GM23338 (cell line): ENCODE measurements at regions not wholly inside any gene's neighbourhood (a gene's known extent, or its start where the extent isn't known, plus 50 kb on each side); places are given as distances from the start of the nearest gene placed in this dataset.

ENCODE experiments used
- ATAC-seq: fragments of 200-7000 bp; cut with Tn5 transposase; 3 replicates; pipeline ENCODE4 v1.9.1; 2020
- DNase-seq: peaks from one replicate; pipeline ENCODE4 v3.0.0-alpha.2; 2015; ENCODE audit warnings: low spot score
- H2AFZ ChIP-seq: fragments of 200-600 bp; sonication (generic); 2 replicates; pipeline ENCODE4 v1.8.0; 2016; ENCODE audit warnings: antibody characterized with exemption, mild to moderate bottlenecking, moderate library complexity
- H3F3A ChIP-seq: fragments of 200-600 bp; sonication (generic); replicated peaks from 2 replicates; pipeline ENCODE4 v1.8.0; 2017; ENCODE audit warnings: antibody characterized with exemption, mixed run types, low read depth
- H3K27ac ChIP-seq: fragments of 200-600 bp; sonication (generic); 2 replicates; pipeline ENCODE4 v1.6.1; 2016; ENCODE audit warnings: low read depth
- H3K27me3 ChIP-seq: fragments of 200-600 bp; sonication (generic); 2 replicates; pipeline ENCODE4 v1.8.0; 2016; ENCODE audit warnings: mild to moderate bottlenecking, mixed run types, moderate library complexity; ENCODE audit not compliant: insufficient read depth
- H3K36me3 ChIP-seq: fragments of 200-600 bp; sonication (generic); 2 replicates; pipeline ENCODE4 v1.8.0; 2016; ENCODE audit warnings: mild to moderate bottlenecking; ENCODE audit not compliant: insufficient read depth
- H3K4me1 ChIP-seq: fragments of 200-600 bp; sonication (generic); 2 replicates; pipeline ENCODE4 v1.8.0; 2016; ENCODE audit warnings: mild to moderate bottlenecking, moderate library complexity; ENCODE audit not compliant: insufficient read depth
- H3K4me2 ChIP-seq: fragments of 200-600 bp; sonication (generic); 2 replicates; pipeline ENCODE4 v1.7.1; 2017; ENCODE audit warnings: mixed run types
- H3K4me3 ChIP-seq: fragments of 200-600 bp; sonication (generic); 2 replicates; pipeline ENCODE4 v1.6.1; 2016; ENCODE audit warnings: mixed run types
- H3K79me2 ChIP-seq: fragments of 200-600 bp; sonication (generic); replicated peaks from 2 replicates; pipeline ENCODE4 v1.8.0; 2017; ENCODE audit warnings: mild to moderate bottlenecking; ENCODE audit not compliant: insufficient read depth
- H3K9me2 ChIP-seq: fragments of 200-600 bp; sonication (generic); 2 replicates; pipeline ENCODE4 v1.8.0; 2017; ENCODE audit not compliant: insufficient read depth
- H4K20me1 ChIP-seq: fragments of 200-600 bp; sonication (generic); replicated peaks from 2 replicates; pipeline ENCODE4 v1.8.0; 2017; ENCODE audit warnings: mild to moderate bottlenecking; ENCODE audit not compliant: insufficient read depth
- H3K27ac Mint-ChIP-seq: 2 replicates; pipeline ENCODE4 v1.8.0; 2020; ENCODE audit warnings: inconsistent platforms, mild to moderate bottlenecking, moderate library complexity, mixed read lengths
- H3K27me3 Mint-ChIP-seq: 3 replicates; pipeline ENCODE4 v1.8.0; 2022; ENCODE audit warnings: low read depth, mild to moderate bottlenecking, moderate library complexity, mixed read lengths, inconsistent platforms; ENCODE audit not compliant: insufficient read depth, poor library complexity
- H3K36me3 Mint-ChIP-seq: 3 replicates; pipeline ENCODE4 v1.8.0; 2021; ENCODE audit warnings: low read depth, mild to moderate bottlenecking, inconsistent platforms, moderate library complexity, mixed read lengths
- H3K4me1 Mint-ChIP-seq: 3 replicates; pipeline ENCODE4 v1.8.0; 2020; ENCODE audit warnings: mild to moderate bottlenecking, inconsistent platforms, mixed read lengths
- H3K4me3 Mint-ChIP-seq: 3 replicates; pipeline ENCODE4 v1.8.0; 2021; ENCODE audit warnings: moderate library complexity, mild to moderate bottlenecking, inconsistent platforms, mixed read lengths
- H3K9me3 Mint-ChIP-seq: 3 replicates; pipeline ENCODE4 v1.8.0; 2020; ENCODE audit warnings: moderate library complexity, mild to moderate bottlenecking, inconsistent platforms, mixed read lengths
- CREB1 ChIP-seq: fragments of 250-450 bp; sonication (Bioruptor Pico); IDR thresholded peaks from 2 replicates; pipeline ENCODE4 v1.5.0; 2020; ENCODE audit warnings: low read depth, mild to moderate bottlenecking, moderate library complexity
- CTCF ChIP-seq, 2 experiments: fragments of 200-600 bp in 1 of 2; sonication (generic) in 1 of 2; conservative IDR thresholded peaks; 2 replicates each; pipeline versions ENCODE4 v1.5.1 to v1.6.1; 2016 to 2017; ENCODE audit warnings: antibody characterized with exemption in 2 of 2, low read depth in 2 of 2, mild to moderate bottlenecking in 2 of 2, moderate library complexity in 1 of 2
- ETS1 ChIP-seq: IDR thresholded peaks from 2 replicates; pipeline ENCODE4 v1.6.1; 2016; ENCODE audit warnings: antibody characterized with exemption
- EZH2 ChIP-seq: fragments of 200-600 bp; sonication (generic); IDR thresholded peaks from one replicate; pipeline ENCODE4 v1.8.0; 2017; ENCODE audit warnings: antibody characterized with exemption, mild to moderate bottlenecking, low read depth; ENCODE audit not compliant: unreplicated experiment
- EZH2phosphoT487 ChIP-seq: fragments of 200-600 bp; sonication (generic); IDR thresholded peaks from one replicate; pipeline ENCODE4 v1.8.1; 2018; ENCODE audit warnings: antibody characterized with exemption; ENCODE audit not compliant: unreplicated experiment
- JUNB ChIP-seq: IDR thresholded peaks from one replicate; pipeline ENCODE4 v1.6.1; 2016; ENCODE audit warnings: antibody characterized with exemption; ENCODE audit not compliant: unreplicated experiment
- NANOG ChIP-seq: IDR thresholded peaks from 2 replicates; pipeline ENCODE4 v1.6.1; 2016; ENCODE audit warnings: antibody characterized with exemption, borderline replicate concordance
- POLR2AphosphoS5 ChIP-seq: IDR thresholded peaks from 2 replicates; pipeline ENCODE4 v1.6.1; 2016; ENCODE audit warnings: antibody characterized with exemption, low read depth
- STAT1 ChIP-seq: IDR thresholded peaks from one replicate; pipeline ENCODE4 v1.6.1; 2016; ENCODE audit warnings: antibody characterized with exemption; ENCODE audit not compliant: unreplicated experiment
- ZNF114 ChIP-seq: fragments of 250-450 bp; sonication (Bioruptor Pico); IDR thresholded peaks from 2 replicates; pipeline ENCODE4 v1.5.0; 2020; ENCODE audit warnings: mild to moderate bottlenecking, moderate library complexity
- ZNF331 ChIP-seq: fragments of 250-450 bp; sonication (Bioruptor Pico); IDR thresholded peaks from 2 replicates; pipeline ENCODE4 v1.5.0; 2020; ENCODE audit warnings: low read depth, mild to moderate bottlenecking, moderate library complexity
- ZNF462 ChIP-seq: fragments of 250-450 bp; sonication (Bioruptor Pico); IDR thresholded peaks from 2 replicates; pipeline ENCODE4 v1.5.0; 2020; ENCODE audit warnings: mild to moderate bottlenecking, moderate library complexity
- TF ChIP-seq, protein P1 (sequence below): IDR thresholded peaks from one replicate; pipeline ENCODE4 v1.6.1; 2018; ENCODE audit warnings: antibody characterized with exemption; ENCODE audit not compliant: unreplicated experiment

- TF ChIP-seq NANOG (no peak), STAT1 (no peak), CTCF (conservative IDR thresholded peaks at IDR 0.05; ENCODE audit: low read depth in 2 of 2) (no peak), ZNF331 (no peak), EZH2 (no peak), ZNF462 (CRISPR knock-in tag) (no peak), JUNB (no peak), POLR2AphosphoS5 (no peak), EZH2phosphoT487 (no peak), ETS1 (no peak), ZNF114 (no peak), CREB1 (CRISPR knock-in tag) (no peak)
- TF ChIP-seq, protein P1, sequence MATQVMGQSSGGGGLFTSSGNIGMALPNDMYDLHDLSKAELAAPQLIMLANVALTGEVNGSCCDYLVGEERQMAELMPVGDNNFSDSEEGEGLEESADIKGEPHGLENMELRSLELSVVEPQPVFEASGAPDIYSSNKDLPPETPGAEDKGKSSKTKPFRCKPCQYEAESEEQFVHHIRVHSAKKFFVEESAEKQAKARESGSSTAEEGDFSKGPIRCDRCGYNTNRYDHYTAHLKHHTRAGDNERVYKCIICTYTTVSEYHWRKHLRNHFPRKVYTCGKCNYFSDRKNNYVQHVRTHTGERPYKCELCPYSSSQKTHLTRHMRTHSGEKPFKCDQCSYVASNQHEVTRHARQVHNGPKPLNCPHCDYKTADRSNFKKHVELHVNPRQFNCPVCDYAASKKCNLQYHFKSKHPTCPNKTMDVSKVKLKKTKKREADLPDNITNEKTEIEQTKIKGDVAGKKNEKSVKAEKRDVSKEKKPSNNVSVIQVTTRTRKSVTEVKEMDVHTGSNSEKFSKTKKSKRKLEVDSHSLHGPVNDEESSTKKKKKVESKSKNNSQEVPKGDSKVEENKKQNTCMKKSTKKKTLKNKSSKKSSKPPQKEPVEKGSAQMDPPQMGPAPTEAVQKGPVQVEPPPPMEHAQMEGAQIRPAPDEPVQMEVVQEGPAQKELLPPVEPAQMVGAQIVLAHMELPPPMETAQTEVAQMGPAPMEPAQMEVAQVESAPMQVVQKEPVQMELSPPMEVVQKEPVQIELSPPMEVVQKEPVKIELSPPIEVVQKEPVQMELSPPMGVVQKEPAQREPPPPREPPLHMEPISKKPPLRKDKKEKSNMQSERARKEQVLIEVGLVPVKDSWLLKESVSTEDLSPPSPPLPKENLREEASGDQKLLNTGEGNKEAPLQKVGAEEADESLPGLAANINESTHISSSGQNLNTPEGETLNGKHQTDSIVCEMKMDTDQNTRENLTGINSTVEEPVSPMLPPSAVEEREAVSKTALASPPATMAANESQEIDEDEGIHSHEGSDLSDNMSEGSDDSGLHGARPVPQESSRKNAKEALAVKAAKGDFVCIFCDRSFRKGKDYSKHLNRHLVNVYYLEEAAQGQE = no peak
- Histone ChIP-seq H3K9me2 (0 out of 2 replicates have a peak, but pooled peaks cover 8% of the 10 kb centered on the region), H2AFZ (no peak overlapping the region), H3K79me2 (no peaks in the 10 kb centered on the region), H3K4me2 (no peak overlapping the region), H3K4me1 (no peaks in the 10 kb centered on the region), H3K36me3 (peaks cover 4% of the 10 kb centered on the region; the same call in 1 of the 2 replicates), H3K27me3 (no peaks in the 10 kb centered on the region), H3F3A (no peaks in the 10 kb centered on the region), H4K20me1 (no peaks in the 10 kb centered on the region; the same call in 1 of the 2 replicates), H3K4me3 (no peak overlapping the region), H3K27ac (no peak overlapping the region)
- DNase-seq (no peak), ATAC-seq (no peak)
- no peaks in the 10 kb centered on the region for H3K36me3 Mint-ChIP-seq
- no peak overlapping the region for H3K4me3 Mint-ChIP-seq
- H3K27ac Mint-ChIP-seq = no peak overlapping the region
- 0 out of 3 replicates have a peak, but pooled peaks cover 2% of the 10 kb centered on the region for H3K4me1 Mint-ChIP-seq
- H3K27me3 Mint-ChIP-seq = peaks cover 2% of the 10 kb centered on the region
- H3K9me3 Mint-ChIP-seq = no peaks in the 10 kb centered on the region
Measured at GRCh38 chr2:173697929-173698328, 267.2 kb downstream of the SP3 start.
